Suppressor macrophage (primary cell): ENCODE measurements at regions not wholly inside any gene's neighbourhood (a gene's known extent, or its start where the extent isn't known, plus 50 kb on each side); places are given as distances from the start of the nearest gene placed in this dataset.

Experiments
- DNase-seq, 4 experiments: peaks; one replicate each; pipeline ENCODE4 v3.0.0-alpha.2; 2020 to 2022

GRCh38 chr3:13135811-13136321 lies 62.6 kb upstream of the IQSEC1 start:
- no peak for DNase-seq

- no peak for DNase-seq
These were observed 62.1 kb upstream of the IQSEC1 start for GRCh38 chr3:13135251-13135810.

GRCh38 chr3:13134879-13135206 lies 61.6 kb upstream of the IQSEC1 start:
- DNase-seq, result no peak

- no peak for DNase-seq
These were observed 61.1 kb upstream of the IQSEC1 start for GRCh38 chr3:13134166-13134878.

GRCh38 chr3:13133471-13133981 lies 60.3 kb upstream of the IQSEC1 start:
- no peak for DNase-seq

GRCh38 chr3:13132731-13133410 lies 59.6 kb upstream of the IQSEC1 start:
- DNase-seq, result no peak

- DNase-seq, result no peak
These were observed 59.1 kb upstream of the IQSEC1 start for GRCh38 chr3:13132281-13132680.

GRCh38 chr3:13130464-13131193 lies 57.4 kb upstream of the IQSEC1 start:
- no peak for DNase-seq

GRCh38 chr3:13125092-13126015 lies 52.1 kb upstream of the IQSEC1 start:
- DNase-seq, result no peak

GRCh38 chr3:13124631-13125030 lies 51.4 kb upstream of the IQSEC1 start:
- no peak for DNase-seq

- DNase-seq, result no peak
These were observed 50.5 kb upstream of the IQSEC1 start for GRCh38 chr3:13123765-13124164.

GRCh38 chr3:13123013-13123654 lies 49.9 kb upstream of the IQSEC1 start:
- DNase-seq, result no peak
